GM12892 (cell line): ENCODE measurements at regions not wholly inside any gene's neighbourhood (a gene's known extent, or its start where the extent isn't known, plus 50 kb on each side); places are given as distances from the start of the nearest gene placed in this dataset.
"Not testable (repeated sequence)": the region's sequence is repeated elsewhere in the genome, so short reads cannot be mapped to it uniquely, and the experiment has no call there.

Source experiments
- POLR2A ChIP-seq: IDR thresholded peaks from 2 replicates; pipeline ENCODE4 v1.6.1; 2011; ENCODE audit warnings: low read depth, low read length, control low read depth
- TAF1 ChIP-seq: IDR thresholded peaks from 2 replicates; pipeline ENCODE4 v1.6.1; 2011; ENCODE audit warnings: low read depth, mild to moderate bottlenecking, control low read depth, low read length, borderline replicate concordance

- TF ChIP-seq POLR2A, TAF1: not testable (repeated sequence)
These were observed 82.6 kb upstream of the DCC start for GRCh38 chr18:52257417-52257816.
